Activated T-helper 1 cell treated with Interleukin-2 at 50 U/mL for 16 hours (primary cell): ENCODE measurements at regions not wholly inside any gene's neighbourhood (a gene's known extent, or its start where the extent isn't known, plus 50 kb on each side); places are given as distances from the start of the nearest gene placed in this dataset.

Experiments
- DNase-seq: peaks from one replicate; pipeline ENCODE4 v3.0.0-alpha.2; 2020; ENCODE audit warnings: low read depth

- DNase-seq = no peak
Measured at GRCh38 chr2:145324748-145325147, 804.8 kb upstream of the ZEB2 start.

- no peak for DNase-seq
Measured at GRCh38 chr2:145323512-145323911, 803.6 kb upstream of the ZEB2 start.

- no peak for DNase-seq
Measured at GRCh38 chr2:145321344-145321743, 801.4 kb upstream of the ZEB2 start.

GRCh38 chr2:145316496-145316895 is 796.6 kb upstream of the ZEB2 start:
- DNase-seq = no peak

- no peak for DNase-seq
Measured at GRCh38 chr2:145315053-145315452, 795.1 kb upstream of the ZEB2 start.

GRCh38 chr2:145314119-145314633 is 794.3 kb upstream of the ZEB2 start:
- no peak for DNase-seq

- DNase-seq = no peak
Measured at GRCh38 chr2:145305889-145306288, 786.0 kb upstream of the ZEB2 start.

- DNase-seq = no peak
Measured at GRCh38 chr2:145304501-145304900, 784.6 kb upstream of the ZEB2 start.

GRCh38 chr2:145303536-145303935 is 783.6 kb upstream of the ZEB2 start:
- DNase-seq = no peak

- no peak for DNase-seq
Measured at GRCh38 chr2:145302886-145303285, 783.0 kb upstream of the ZEB2 start.

GRCh38 chr2:145302451-145302850 is 782.5 kb upstream of the ZEB2 start:
- no peak for DNase-seq

- no peak for DNase-seq
Measured at GRCh38 chr2:145299368-145299767, 779.4 kb upstream of the ZEB2 start.

GRCh38 chr2:145292166-145292565 is 772.2 kb upstream of the ZEB2 start:
- no peak for DNase-seq

- no peak for DNase-seq
Measured at GRCh38 chr2:145290986-145291385, 771.1 kb upstream of the ZEB2 start.

GRCh38 chr2:145289946-145290345 is 770.0 kb upstream of the ZEB2 start:
- DNase-seq = no peak

- DNase-seq = no peak
Measured at GRCh38 chr2:145288650-145289496, 769.0 kb upstream of the ZEB2 start.

- no peak for DNase-seq
Measured at GRCh38 chr2:145287736-145288135, 767.8 kb upstream of the ZEB2 start.

GRCh38 chr2:145286716-145287275 is 766.9 kb upstream of the ZEB2 start:
- DNase-seq = no peak

GRCh38 chr2:145284551-145284950 is 764.6 kb upstream of the ZEB2 start:
- DNase-seq = no peak

- DNase-seq = no peak
Measured at GRCh38 chr2:145283131-145283530, 763.2 kb upstream of the ZEB2 start.

- DNase-seq = no peak
Measured at GRCh38 chr2:145277922-145278321, 758.0 kb upstream of the ZEB2 start.

- no peak for DNase-seq
Measured at GRCh38 chr2:145273840-145274239, 753.9 kb upstream of the ZEB2 start.

GRCh38 chr2:145268931-145269330 is 749.0 kb upstream of the ZEB2 start:
- DNase-seq = no peak

- no peak for DNase-seq
Measured at GRCh38 chr2:145267451-145267850, 747.5 kb upstream of the ZEB2 start.
